Vagina (tissue), 2 donors: ENCODE measurements at regions not wholly inside any gene's neighbourhood (a gene's known extent, or its start where the extent isn't known, plus 50 kb on each side); places are given as distances from the start of the nearest gene placed in this dataset. TPM values are rescaled to one million over a fixed set of nuclear protein-coding genes. Genes with fewer than 3 reads are reported as not detected.

ENCODE experiments used
- DNase-seq, 2 donors: peaks; one replicate each; pipeline ENCODE4 v3.0.0-alpha.2; 2017; ENCODE audit errors: extremely low spot score in 2 of 2
- H3K27ac ChIP-seq: fragments of 200-600 bp; sonication (generic); one replicate; pipeline ENCODE4 v1.5.1; 2019
- H3K27me3 ChIP-seq: fragments of 200-600 bp; sonication (generic); one replicate; pipeline ENCODE4 v1.5.1; 2019
- H3K36me3 ChIP-seq, 2 donors: fragments of 200-600 bp; sonication (generic); one replicate each; pipeline ENCODE4 v1.5.1; 2017 to 2019
- H3K4me1 ChIP-seq: fragments of 200-600 bp; sonication (generic); one replicate; pipeline ENCODE4 v1.5.1; 2019
- H3K4me3 ChIP-seq, 2 donors: fragments of 200-600 bp; sonication (generic); 1 replicate in 1 of 2; 2 replicates in 1 of 2; pipeline ENCODE4 v1.5.1; 2016 to 2019
- H3K9me3 ChIP-seq: fragments of 200-600 bp; sonication (generic); one replicate; pipeline ENCODE4 v1.5.1; 2019
- CTCF ChIP-seq, 3 experiments: fragments of 450-650 bp in 2 of 3; fragments of 200-600 bp in 1 of 3; sonication (generic) in 1 of 3; IDR thresholded peaks; one replicate each; pipeline ENCODE4 v1.5.1; 2017 to 2019; ENCODE audit warnings: antibody characterized with exemption in 3 of 3, mild to moderate bottlenecking in 2 of 3, moderate library complexity in 2 of 3
- POLR2A ChIP-seq, 2 donors: fragments of 450-650 bp; IDR thresholded peaks; one replicate each; pipeline ENCODE4 v1.6.1; 2017; ENCODE audit warnings: antibody characterized with exemption in 2 of 2, mild to moderate bottlenecking in 2 of 2, moderate library complexity in 2 of 2
- POLR2AphosphoS5 ChIP-seq, 2 donors: sonication (generic); formaldehyde crosslinking; IDR thresholded peaks; one replicate each; pipeline ENCODE4 v1.9.0; 2017; ENCODE audit warnings: antibody characterized with exemption in 2 of 2, mild to moderate bottlenecking in 2 of 2, low read depth in 1 of 2; ENCODE audit not compliant: insufficient read depth in 1 of 2
- intact Hi-C: fragments of 100-400 bp; cut with DNase I; formaldehyde crosslinking; loops from one replicate; pipeline ENCODE4 v1.15.1; 2023
- microRNA-seq: library from miRNA; unstranded; fragments of <30 nt; microRNA quantifications from one replicate; pipeline ENCODE4, GENCODE V29; 2017; ENCODE audit warnings: borderline number of aligned reads, borderline replicate concordance
- small RNA-seq: library from RNA; depleted of rRNA; stranded (forward); fragments of <200 nt; gene quantifications from one replicate; pipeline ENCODE3, GENCODE V24; 2016

GRCh38 chr11:103850419-103851165, 185.8 kb upstream of the DDI1 start:
- intact Hi-C loops: no loop called here
- no peaks in the 10 kb centered on the region for H3K9me3 ChIP-seq
- no peak overlapping the region for H3K27ac ChIP-seq
- DNase-seq: no peak
- H3K27me3 ChIP-seq: no peaks in the 10 kb centered on the region
- TF ChIP-seq POLR2A (IDR thresholded peaks at IDR 0.05) (no peak), CTCF (IDR thresholded peaks at IDR 0.05) (no peak), POLR2AphosphoS5 (IDR thresholded peaks at IDR 0.05; ENCODE audit: insufficient read depth in 1 of 2, low read depth in 1 of 2) (no peak)
- H3K4me1 ChIP-seq: peaks cover 8% of the 10 kb centered on the region
- H3K36me3 ChIP-seq: no peaks in the 10 kb centered on the region
- no peak overlapping the region for H3K4me3 ChIP-seq

DNA sequence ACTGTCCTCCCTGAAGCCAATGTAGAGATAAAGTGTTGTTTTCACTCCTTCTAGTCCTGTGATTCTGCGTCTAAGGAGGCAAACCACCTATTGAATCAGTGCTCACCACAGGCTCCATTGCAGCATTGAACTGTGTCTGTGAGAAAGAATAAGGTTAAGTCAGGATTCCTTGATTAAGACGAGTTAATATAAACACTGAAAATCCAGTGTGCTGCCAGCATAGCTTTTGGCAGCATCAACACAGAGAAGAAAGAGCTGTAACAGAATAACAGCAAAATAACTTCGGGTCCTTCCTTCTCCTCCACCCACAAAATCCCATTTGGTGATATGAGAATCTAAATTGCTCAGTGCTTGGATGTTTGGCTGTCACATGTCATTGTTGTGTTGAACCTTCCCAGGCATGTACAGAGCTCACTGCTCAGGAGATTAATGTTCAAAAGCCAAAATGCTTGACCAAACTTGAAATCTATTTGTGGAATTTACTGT, 185.2 kb upstream of the DDI1 start:
- Histone ChIP-seq H3K27me3 (no peaks in the 10 kb centered on the region), H3K9me3 (no peaks in the 10 kb centered on the region), H3K36me3 (no peaks in the 10 kb centered on the region), H3K4me1 (peaks cover 8% of the 10 kb centered on the region), H3K4me3 (no peak overlapping the region), H3K27ac (no peak overlapping the region)
- intact Hi-C loops: no loop called here
- no peak for DNase-seq
- TF ChIP-seq CTCF (IDR thresholded peaks at IDR 0.05) (no peak), POLR2AphosphoS5 (IDR thresholded peaks at IDR 0.05; ENCODE audit: insufficient read depth in 1 of 2, low read depth in 1 of 2) (no peak), POLR2A (IDR thresholded peaks at IDR 0.05) (no peak)

Small RNA genes lying in the stretch of these regions (microRNA-seq; reads per million reads assigned to microRNA genes)
- gene MIR4693: not detected

Small RNA genes lying in the stretch of these regions (small RNA-seq; reads per million reads assigned to genes)
- gene MIR4693: not detected
